NCI-H1694 treated with DMSO at 0.1 percent for 48 hours (cell line): ENCODE measurements at regions not wholly inside any gene's neighbourhood (a gene's known extent, or its start where the extent isn't known, plus 50 kb on each side); places are given as distances from the start of the nearest gene placed in this dataset.

Source experiments
- DNase-seq: peaks from one replicate; lab custom pipeline; 2025; lab: John Stamatoyannopoulos, UW

- no peak for DNase-seq
Observed at GRCh38 chr2:156845806-156846558, 409.8 kb downstream of the GPD2 start.

GRCh38 chr2:156852210-156852609 lies 405.3 kb upstream of the GALNT5 start:
- DNase-seq = no peak

GRCh38 chr2:156852681-156853080 lies 404.8 kb upstream of the GALNT5 start:
- DNase-seq = no peak

- DNase-seq = peak; percentile 98
Observed at GRCh38 chr2:156864325-156864724, 393.2 kb upstream of the GALNT5 start.

DNA sequence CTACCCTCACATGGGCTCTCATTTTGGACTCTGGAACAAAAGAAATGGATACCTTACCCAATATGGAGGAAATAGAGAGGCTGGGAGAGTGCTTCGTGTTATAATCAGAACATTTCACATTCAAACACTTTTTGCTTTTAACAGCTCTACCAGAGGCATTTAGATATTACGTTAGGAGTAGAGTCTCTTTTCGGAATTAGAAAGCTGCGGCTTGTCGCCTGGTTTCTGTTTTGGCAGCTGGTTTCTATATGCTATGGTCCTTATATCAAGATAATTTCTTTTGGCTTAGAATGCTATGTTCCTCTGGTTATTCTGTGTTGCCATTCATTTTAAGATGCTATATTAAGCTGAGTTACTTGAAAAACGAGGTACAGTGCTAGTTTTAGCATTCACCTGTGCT lies 392.8 kb upstream of the GALNT5 start:
- DNase-seq = no peak

DNA sequence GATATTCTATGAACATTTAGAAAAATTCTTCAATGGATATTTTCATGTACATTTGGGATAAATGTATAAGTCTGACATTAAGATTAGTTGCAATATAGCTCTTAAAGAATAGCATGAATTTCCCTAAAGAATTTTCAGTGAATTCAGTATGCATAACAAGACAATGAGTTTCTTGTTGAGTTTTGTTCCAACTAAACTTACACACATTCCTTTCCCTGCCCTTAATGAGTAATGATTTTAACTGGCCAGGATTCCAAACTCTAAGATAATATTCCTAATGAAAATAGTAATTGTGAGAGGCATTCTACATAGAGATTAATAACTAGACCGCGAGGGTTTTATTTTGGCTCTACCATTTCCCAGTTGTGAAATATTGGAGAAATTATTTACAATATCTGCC lies 390.3 kb upstream of the GALNT5 start:
- no peak for DNase-seq

DNA sequence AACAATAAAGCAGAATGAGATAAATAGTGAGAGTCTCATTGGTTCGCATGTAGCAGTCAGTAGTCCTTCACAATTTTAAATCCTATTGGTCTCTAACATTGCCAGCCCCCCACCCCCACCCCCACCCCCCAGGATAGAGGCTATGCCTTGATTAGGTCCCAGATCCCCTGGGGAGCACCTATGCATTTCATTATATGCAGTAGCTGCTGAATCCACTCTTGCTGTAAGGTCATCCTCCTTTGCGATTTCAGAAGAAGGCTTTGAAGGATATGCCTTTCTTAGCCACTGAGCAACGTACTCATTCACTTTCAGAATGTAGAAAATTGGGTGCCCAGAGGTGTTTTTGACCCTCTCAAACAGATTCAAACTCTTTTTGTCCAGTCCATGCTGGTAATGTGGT lies 382.8 kb upstream of the GALNT5 start:
- no peak for DNase-seq

GRCh38 chr2:156883804-156884203 lies 373.7 kb upstream of the GALNT5 start:
- no peak for DNase-seq

DNA sequence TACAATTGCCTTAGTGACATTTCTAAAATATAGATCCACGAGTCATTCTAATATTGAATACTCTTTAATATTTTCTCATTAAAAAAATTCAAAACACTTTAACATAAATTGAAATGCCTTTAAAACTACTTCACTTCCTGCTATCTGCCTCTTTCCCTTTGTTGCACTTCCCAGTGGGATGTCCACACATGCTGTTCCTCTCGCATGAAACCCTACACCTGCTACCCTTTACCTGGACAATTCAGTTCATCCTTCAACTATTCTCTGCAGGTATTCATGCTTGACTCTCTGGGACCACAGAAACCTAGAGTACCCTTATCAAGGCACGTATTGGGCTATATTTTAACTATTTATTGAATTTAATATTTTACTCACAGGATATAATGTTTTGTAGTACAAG lies 373.3 kb upstream of the GALNT5 start:
- DNase-seq = no peak

GRCh38 chr2:156890529-156891148 lies 366.9 kb upstream of the GALNT5 start:
- DNase-seq = peak; percentile 91

- DNase-seq = peak; percentile 46
Observed at GRCh38 chr2:156891609-156892008, 365.9 kb upstream of the GALNT5 start.

- peak; percentile 96 for DNase-seq
Observed at GRCh38 chr2:156892467-156893281, 364.8 kb upstream of the GALNT5 start.

DNA sequence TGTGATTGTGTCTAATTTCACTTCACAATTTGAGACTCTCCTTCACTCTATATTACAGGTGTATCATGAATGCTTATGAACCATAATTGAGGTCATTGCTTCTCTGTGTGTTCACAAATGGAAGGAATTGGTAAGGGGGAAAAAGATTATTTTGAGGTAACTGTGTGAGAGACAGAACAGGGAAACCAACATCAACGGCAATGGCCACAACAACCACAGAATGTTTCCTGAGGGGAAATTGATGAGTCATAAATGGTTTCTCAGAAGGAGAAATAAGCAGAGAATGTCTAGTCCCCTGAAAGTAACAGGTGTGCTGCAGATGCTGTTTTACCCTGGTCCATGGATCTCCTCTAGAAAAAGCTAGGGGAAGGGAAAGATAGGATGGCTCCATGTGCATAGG lies 361.2 kb upstream of the GALNT5 start:
- DNase-seq = no peak

GRCh38 chr2:156897548-156897947 lies 360.0 kb upstream of the GALNT5 start:
- no peak for DNase-seq

DNA sequence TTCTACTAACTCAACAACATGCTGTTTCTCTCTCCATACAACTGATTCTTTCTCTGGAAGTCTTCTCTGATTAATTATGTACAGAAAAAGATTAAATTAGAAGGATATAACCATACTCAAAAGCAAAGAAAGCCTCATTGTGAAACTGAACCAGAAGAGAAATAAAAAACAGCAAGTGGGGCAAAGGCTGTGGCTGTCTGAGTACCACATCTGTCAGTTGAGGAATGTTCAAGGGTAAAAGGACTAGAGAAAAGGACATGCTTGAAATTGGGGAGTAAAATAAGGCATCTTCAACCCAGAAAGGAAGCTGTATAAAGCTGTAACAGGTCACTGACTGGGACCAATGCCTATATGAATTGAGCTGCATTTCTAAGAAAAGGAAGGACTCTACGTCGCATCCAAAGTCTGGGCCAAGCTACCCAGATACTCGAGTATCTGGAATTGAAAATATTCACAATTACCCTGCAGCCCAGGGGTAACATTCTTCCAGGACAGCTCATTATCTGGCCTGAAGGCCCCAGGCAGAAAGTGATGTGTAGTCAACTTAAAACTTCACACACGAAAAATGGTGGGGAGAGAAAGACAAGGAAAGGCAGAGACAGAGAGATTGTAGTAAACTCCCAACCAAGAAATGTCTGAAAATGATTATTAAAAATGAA lies 356.0 kb upstream of the GALNT5 start:
- no peak for DNase-seq

- DNase-seq = no peak
Observed at GRCh38 chr2:156903335-156903734, 354.2 kb upstream of the GALNT5 start.

DNA sequence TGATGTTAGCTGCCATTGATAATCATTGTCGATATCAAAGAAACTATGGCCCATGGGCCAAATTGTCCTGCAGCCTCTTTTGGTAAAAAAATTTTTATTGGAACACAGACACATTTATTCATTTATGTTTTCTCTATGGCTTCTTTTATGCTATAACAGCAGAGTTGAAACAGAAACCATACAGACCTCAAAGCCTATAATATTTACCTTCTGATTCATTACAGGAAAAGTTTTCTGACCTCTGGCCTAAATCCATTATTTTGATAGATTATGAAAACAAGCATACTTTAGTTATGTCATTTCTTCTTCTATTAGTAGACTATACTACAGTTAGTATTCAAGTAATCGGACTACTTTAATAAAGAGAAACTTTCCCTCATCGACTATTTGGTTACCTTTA lies 349.7 kb upstream of the GALNT5 start:
- DNase-seq = no peak

DNA sequence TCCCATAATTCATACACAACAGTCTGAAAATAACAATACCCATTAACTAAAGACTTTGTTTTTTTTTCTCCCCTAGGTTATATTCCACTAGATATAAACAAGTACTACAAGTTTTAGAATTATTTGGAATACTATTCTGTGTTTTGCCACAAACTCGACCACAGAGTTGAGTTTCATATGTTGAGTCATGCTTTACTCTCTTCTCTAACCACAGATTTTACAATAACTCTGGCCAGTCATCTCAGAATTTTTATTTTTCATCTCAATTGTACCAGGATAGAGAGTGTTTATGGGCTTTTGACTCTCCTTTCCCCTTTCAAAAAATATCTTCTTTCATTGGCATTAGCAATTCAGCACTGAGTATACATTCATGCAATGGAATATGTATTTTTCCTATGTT lies 348.7 kb upstream of the GALNT5 start:
- DNase-seq = no peak

- DNase-seq = no peak
Observed at GRCh38 chr2:156909983-156910382, 347.5 kb upstream of the GALNT5 start.

DNA sequence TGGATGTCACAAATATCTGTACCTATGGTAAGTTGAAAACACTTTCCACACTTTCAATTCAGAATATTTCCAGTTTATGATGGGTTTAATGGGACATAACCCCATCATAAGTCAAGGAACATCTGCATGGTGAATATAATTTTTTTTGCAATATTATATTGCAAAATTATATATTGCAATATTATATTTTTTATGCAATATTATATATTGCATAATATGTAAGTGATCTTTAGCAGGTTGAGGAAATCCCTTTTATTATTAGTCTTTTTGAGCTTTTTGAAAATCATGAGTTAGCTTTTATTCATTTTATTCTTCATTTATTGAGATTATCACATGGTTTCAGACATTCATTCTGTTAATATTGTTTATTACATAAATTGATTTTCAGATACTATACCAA lies 342.2 kb upstream of the GALNT5 start:
- no peak for DNase-seq

DNA sequence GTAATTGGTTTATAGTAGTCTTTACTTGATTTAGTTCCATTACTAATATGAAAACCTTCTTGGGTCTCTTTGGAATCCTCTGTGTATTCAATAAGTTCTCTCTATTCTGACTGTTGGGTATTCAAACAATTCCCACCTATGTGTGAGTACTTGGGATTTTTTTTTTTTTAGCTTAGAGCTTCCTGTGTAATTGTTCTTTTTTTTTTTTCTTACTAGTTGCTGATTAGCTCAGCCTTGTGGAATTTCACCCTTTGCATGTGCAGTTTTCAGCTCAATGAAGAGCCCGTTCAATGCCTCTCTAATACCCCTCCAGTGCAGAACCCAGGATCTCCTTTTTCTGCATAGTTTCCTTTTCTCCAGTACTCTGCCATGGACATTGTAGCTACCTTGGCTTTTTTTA lies 339.1 kb upstream of the GALNT5 start:
- no peak for DNase-seq

- no peak for DNase-seq
Observed at GRCh38 chr2:156930423-156930822, 327.1 kb upstream of the GALNT5 start.
